Ectodermal cell (in vitro differentiated cells): ENCODE measurements at regions not wholly inside any gene's neighbourhood (a gene's known extent, or its start where the extent isn't known, plus 50 kb on each side); places are given as distances from the start of the nearest gene placed in this dataset.

ENCODE experiments used
- H3K27ac ChIP-seq: 2 replicates; pipeline ENCODE4 v1.7.0; 2013; ENCODE audit warnings: mild to moderate bottlenecking, low read depth, low read length; ENCODE audit not compliant: insufficient read depth, poor library complexity, severe bottlenecking
- H3K27me3 ChIP-seq: 2 replicates; pipeline ENCODE4 v1.7.0; 2013; ENCODE audit warnings: mild to moderate bottlenecking, low read length; ENCODE audit not compliant: insufficient read depth, control insufficient read depth, poor library complexity, severe bottlenecking
- H3K36me3 ChIP-seq: one replicate; pipeline ENCODE4 v1.7.0; 2013; ENCODE audit warnings: low read length; ENCODE audit not compliant: control insufficient read depth, insufficient read depth
- H3K4me1 ChIP-seq: one replicate; pipeline ENCODE4 v1.7.0; 2013; ENCODE audit warnings: low read length; ENCODE audit not compliant: control insufficient read depth, insufficient read depth
- H3K4me3 ChIP-seq: 2 replicates; pipeline ENCODE4 v1.7.0; 2013; ENCODE audit warnings: low read depth, low read length, control low read depth; ENCODE audit not compliant: insufficient read depth
- H3K9me3 ChIP-seq: 2 replicates; pipeline ENCODE4 v1.7.0; 2013; ENCODE audit warnings: mild to moderate bottlenecking, low read length, moderate library complexity; ENCODE audit not compliant: control insufficient read depth
- WGBS, 2 experiments: methylation state at CpG; one replicate each; pipeline ENCODE4 v1.1.7; 2013; ENCODE audit warnings: missing lambda C conversion rate in 2 of 2; 5-methylcytosine and 5-hydroxymethylcytosine counted together

DNA sequence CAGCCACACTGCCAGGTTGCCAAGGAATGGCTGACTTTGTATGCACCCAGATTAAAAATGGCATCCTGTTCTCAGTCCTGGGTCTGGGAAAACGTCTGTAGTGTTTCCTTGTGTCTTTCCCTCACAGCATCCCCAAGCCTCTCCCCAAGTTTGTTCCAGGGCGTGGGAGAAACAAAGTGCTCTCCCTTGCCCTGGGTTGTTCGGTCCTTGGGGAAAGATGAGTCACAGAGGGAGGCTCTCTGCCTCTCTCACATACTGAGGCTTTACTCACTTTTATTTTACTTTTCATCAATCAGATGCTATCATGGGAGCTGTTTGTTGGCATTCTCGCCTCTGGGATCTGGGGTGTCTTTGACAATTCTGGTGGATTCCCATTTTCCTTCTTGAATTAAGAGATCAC is 492.3 kb downstream of the XIRP2 start:
- WGBS, 2 experiments, result 85 to 91% methylated on average over 4 of the region's 4 CpGs
- no peaks in the 10 kb centered on the region for H3K9me3 ChIP-seq
- H3K36me3 ChIP-seq, result no peaks in the 10 kb centered on the region
- no peak overlapping the region for H3K4me3 ChIP-seq
- H3K4me1 ChIP-seq, result no peaks in the 10 kb centered on the region
- no peaks in the 10 kb centered on the region for H3K27me3 ChIP-seq
- no peak overlapping the region for H3K27ac ChIP-seq

DNA sequence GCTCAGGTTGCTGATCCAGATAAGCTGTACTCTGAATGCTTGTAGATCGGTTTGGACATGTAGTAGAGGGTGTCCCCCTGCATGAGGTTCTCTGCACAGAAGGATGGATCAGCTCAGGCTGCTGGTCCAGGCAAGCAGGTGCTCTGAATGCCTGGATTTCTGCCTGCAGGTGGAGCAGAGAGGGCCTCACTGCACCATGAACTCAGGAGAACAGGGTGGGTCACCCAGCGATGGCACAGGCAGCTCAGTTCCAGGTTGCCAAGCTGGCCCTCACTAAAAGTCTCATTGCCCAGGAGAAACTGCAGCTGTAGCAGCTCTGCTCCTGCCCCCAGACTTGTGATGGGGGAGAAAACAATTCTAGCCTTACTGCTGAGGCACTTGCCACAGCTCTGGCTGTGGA is 491.8 kb downstream of the XIRP2 start:
- no peaks in the 10 kb centered on the region for H3K27me3 ChIP-seq
- H3K4me1 ChIP-seq, result no peaks in the 10 kb centered on the region
- H3K9me3 ChIP-seq, result no peaks in the 10 kb centered on the region
- WGBS, 2 experiments, result 96% methylated on average over 2 of the region's 2 CpGs
- no peak overlapping the region for H3K4me3 ChIP-seq
- no peaks in the 10 kb centered on the region for H3K36me3 ChIP-seq
- H3K27ac ChIP-seq, result no peak overlapping the region

DNA sequence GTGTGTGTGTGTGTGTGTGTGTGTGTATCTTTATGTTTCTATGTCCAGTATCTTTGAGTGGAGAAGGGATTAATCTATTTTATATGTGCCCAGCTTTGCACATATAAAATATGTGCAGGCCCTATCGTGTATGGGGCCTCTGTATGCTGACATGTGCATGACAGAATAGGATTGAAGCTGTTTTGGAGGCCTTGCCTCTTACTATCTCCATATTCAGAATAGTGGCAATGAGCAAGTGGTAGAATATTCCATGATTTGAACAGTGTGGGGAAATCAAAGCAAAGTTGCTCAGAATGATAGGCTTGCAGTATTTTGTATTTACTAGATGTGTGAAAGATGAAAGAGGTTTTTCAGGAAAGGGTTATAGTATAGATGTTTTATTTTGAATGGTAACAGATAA is 480.8 kb downstream of the XIRP2 start:
- no peaks in the 10 kb centered on the region for H3K27me3 ChIP-seq
- 86 to 100% methylated on average over 1 of the region's 1 CpG for WGBS, 2 experiments
- H3K27ac ChIP-seq, result no peak overlapping the region
- no peaks in the 10 kb centered on the region for H3K4me1 ChIP-seq
- no peak overlapping the region for H3K4me3 ChIP-seq
- no peaks in the 10 kb centered on the region for H3K9me3 ChIP-seq
- no peaks in the 10 kb centered on the region for H3K36me3 ChIP-seq

DNA sequence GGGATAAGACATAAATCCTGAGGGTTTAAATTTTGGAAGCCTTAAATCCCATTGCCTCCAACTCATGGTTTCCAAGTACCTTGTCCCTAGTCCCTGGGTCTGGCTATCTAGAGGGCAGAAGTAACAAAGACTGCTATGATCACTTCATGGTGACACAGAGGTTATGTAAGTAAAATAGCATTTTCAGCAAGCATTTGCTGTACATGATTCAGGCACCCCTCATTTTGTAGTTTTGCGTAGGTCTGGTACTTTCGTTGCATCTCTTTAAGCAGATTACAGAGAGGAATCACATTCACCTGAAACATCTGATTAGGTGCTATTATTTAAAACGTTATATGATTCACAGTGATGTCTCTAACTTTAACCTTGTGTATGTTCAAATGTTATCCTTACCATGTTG is 480.1 kb downstream of the XIRP2 start:
- no peaks in the 10 kb centered on the region for H3K27me3 ChIP-seq
- WGBS, 2 experiments, result 85 to 100% methylated on average over 3 of the region's 3 CpGs

DNA sequence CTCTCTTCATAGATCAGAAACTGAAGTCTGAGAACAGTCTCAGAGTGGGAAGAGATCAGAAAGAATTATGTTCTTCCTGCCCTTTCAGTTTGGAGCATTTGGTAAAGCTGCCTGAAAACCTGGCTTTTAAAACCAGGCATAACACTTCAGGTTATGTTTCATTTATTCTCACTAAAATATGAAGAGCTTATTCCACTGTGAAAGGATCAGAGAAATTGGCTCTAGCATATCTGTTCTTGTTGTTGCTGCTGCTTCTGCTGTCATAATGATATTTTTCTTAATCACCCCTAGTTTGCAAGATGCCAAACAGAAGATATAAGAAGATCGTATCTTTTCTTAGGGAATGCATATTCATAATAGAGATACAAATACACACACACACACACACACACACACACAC is 476.9 kb downstream of the XIRP2 start:
- H3K27me3 ChIP-seq, result no peaks in the 10 kb centered on the region
- no peaks in the 10 kb centered on the region for H3K36me3 ChIP-seq
- 86 to 100% methylated on average over 1 of the region's 1 CpG for WGBS, 2 experiments

More for the DNA sequence above, 480.1 kb downstream of the XIRP2 start:
- H3K27ac ChIP-seq, result no peak overlapping the region
- no peaks in the 10 kb centered on the region for H3K36me3 ChIP-seq
- H3K4me3 ChIP-seq, result no peak overlapping the region
- no peaks in the 10 kb centered on the region for H3K4me1 ChIP-seq
- H3K9me3 ChIP-seq, result no peaks in the 10 kb centered on the region

DNA sequence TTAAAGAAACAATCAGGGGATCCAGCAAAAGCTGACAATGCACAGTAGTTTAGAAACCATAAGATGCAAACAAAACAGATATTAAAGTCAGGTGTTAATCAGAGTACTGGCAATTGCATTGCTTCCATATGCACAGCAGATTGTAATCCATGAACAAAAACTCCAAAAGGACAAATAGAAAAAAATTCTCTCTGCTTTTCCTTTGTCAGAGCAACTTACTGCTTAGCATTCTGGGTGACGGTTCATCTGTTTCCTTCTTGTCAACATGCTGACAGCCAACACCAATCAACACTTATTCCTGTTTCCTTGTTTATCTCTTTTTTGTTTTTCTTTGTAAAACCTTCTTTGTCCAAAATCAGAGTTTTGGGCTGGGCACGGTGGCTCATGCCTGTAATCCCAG is 473.1 kb downstream of the XIRP2 start:
- H3K4me3 ChIP-seq, result no peak overlapping the region
- no peaks in the 10 kb centered on the region for H3K9me3 ChIP-seq
- H3K36me3 ChIP-seq, result no peaks in the 10 kb centered on the region
- 45 to 50% methylated on average over 2 of the region's 2 CpGs for whole genome bisulfite sequencing, 2 experiments
- H3K27ac ChIP-seq, result no peak overlapping the region
- H3K27me3 ChIP-seq, result no peaks in the 10 kb centered on the region
- no peaks in the 10 kb centered on the region for H3K4me1 ChIP-seq

More for the DNA sequence above, 476.9 kb downstream of the XIRP2 start:
- no peak overlapping the region for H3K4me3 ChIP-seq
- no peaks in the 10 kb centered on the region for H3K9me3 ChIP-seq
- H3K27ac ChIP-seq, result no peak overlapping the region
- H3K4me1 ChIP-seq, result no peaks in the 10 kb centered on the region

DNA sequence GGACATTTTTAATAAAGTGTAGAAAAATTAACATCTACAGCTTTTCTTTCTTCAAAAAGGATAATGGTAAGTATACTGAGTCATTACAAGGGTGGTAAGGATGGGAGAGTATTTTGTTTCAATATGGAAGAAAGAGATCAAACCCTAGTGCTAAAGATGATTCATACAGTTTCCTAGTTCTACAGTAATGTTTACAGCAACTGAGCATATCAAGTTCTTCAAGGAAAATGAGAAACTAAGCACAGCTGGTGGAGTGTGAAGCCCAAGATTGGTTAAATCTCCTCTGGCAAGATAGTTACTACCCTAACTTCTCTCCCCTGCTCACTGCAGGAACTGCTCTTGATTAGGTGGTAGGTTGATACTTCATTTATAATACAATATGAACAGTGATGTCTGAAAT is 467.5 kb downstream of the XIRP2 start:
- Histone ChIP-seq H3K27ac (no peak overlapping the region), H3K27me3 (no peaks in the 10 kb centered on the region), H3K4me3 (no peak overlapping the region), H3K36me3 (no peaks in the 10 kb centered on the region), H3K9me3 (no peaks in the 10 kb centered on the region), H3K4me1 (no peaks in the 10 kb centered on the region)

DNA sequence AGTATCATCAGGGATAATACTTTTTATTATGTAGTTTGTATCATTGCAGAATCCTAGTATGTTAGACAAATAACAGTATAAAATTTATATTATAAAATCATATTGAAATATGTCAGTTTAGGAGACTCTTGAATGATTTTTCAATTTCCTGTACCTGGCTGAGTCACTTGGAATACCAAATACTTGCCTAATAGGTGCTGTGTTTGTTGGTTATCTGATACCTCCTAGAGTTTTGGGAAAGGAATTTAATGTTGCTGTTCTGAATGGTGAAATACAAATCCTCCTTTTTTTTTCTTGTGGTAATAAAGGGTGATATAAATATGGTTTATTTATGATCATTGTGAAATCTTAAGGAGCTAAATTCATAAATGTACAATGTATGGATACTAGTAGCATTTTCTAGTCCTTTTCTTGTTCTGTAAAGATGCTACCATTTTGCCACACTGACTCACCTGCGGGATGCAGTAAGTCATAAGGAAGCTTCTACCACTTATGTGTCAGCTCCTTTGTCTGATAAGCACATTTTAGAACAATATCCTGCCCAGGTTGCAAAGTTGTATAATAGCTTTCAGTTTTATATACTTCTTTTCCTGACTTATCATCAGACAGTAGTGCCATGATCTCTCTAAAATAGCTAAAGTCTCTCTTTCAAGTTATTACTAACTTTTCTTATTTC is 465.5 kb downstream of the XIRP2 start:
- Histone ChIP-seq H3K27me3 (no peaks in the 10 kb centered on the region), H3K27ac (no peak overlapping the region), H3K4me1 (no peaks in the 10 kb centered on the region), H3K36me3 (no peaks in the 10 kb centered on the region), H3K9me3 (no peaks in the 10 kb centered on the region), H3K4me3 (no peak overlapping the region)
- WGBS, 2 experiments, result 85 to 100% methylated on average over 1 of the region's 1 CpG

DNA sequence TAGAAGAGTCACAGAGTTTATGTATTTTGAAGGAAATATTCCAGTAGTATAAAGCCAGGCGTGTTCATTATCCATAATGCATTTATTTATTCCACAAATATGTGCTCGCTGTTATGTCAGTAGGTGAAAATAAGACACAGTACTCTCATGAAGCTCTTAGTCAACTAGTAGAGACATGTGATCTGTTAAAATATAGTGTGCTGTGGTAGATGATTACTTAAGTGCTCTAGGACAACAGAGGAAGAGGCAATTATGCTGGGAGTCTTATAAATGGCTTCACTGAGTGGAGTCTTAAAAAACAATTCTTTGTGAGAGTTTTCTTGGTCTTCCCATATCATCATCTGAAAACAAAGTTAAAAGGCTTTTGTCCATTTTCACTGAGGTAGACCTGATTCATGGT is 457.3 kb downstream of the XIRP2 start:
- H3K9me3 ChIP-seq, result no peaks in the 10 kb centered on the region
- H3K36me3 ChIP-seq, result no peaks in the 10 kb centered on the region
- no peak overlapping the region for H3K4me3 ChIP-seq
- H3K27me3 ChIP-seq, result no peaks in the 10 kb centered on the region
- WGBS, 2 experiments, result 86 to 100% methylated on average over 1 to 2 of the region's 2 CpGs
- peaks cover 4% of the 10 kb centered on the region for H3K4me1 ChIP-seq
- H3K27ac ChIP-seq, result no peak overlapping the region

DNA sequence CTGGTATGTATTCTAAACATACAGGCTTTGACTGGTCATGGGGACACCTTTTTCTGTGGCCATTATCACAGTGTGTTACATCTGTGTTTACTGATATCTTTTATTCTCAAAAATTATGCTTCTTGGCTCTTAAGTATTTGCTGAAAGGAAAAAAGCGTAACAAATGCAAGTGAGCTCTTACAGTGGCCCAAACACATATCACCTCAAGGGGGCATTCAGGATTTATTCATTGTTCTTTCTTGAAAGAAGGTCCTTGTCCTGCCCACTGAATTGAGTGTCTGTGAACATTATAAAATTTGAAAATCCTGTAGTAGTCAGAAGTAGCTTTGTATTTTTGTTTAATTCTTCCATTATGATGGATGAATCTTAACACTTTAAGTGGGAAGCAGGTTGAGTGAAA is 454.5 kb downstream of the XIRP2 start:
- H3K27ac ChIP-seq, result no peak overlapping the region

DNA sequence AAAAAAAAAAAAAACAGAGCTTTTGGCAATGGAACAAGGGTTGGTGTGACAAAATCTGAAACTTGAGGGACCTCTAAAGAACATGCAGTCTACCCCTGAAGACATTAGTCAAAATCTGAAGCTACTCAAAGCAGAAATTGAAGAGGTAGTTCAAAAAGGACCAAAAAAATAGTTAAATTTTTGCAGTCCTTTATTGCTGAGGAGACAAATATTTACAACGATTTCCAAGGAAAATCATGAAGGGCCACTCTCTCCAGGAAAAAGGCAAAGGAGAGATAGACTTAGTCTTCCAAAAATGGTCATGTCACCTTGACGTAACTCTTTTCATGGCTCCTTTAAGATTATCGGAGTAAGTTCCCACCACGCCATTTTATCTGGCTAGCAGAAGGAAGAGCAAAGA is 452.0 kb downstream of the XIRP2 start:
- H3K36me3 ChIP-seq, result no peaks in the 10 kb centered on the region
- no peaks in the 10 kb centered on the region for H3K9me3 ChIP-seq
- WGBS, 2 experiments, result 95 to 98% methylated on average over 4 of the region's 4 CpGs
- H3K4me1 ChIP-seq, result peaks cover 4% of the 10 kb centered on the region
- no peak overlapping the region for H3K27ac ChIP-seq
- H3K4me3 ChIP-seq, result no peak overlapping the region
- H3K27me3 ChIP-seq, result no peaks in the 10 kb centered on the region

More for the DNA sequence above, 454.5 kb downstream of the XIRP2 start:
- H3K36me3 ChIP-seq, result no peaks in the 10 kb centered on the region
- H3K4me3 ChIP-seq, result no peak overlapping the region
- 63 to 64% methylated on average over 1 of the region's 1 CpG for WGBS, 2 experiments
- H3K9me3 ChIP-seq, result no peaks in the 10 kb centered on the region
- H3K4me1 ChIP-seq, result peaks cover 4% of the 10 kb centered on the region
- no peaks in the 10 kb centered on the region for H3K27me3 ChIP-seq
